ENCODE measurements at regions not wholly inside any gene's neighbourhood (a gene's known extent, or its start where the extent isn't known, plus 50 kb on each side); places are given as distances from the start of the nearest gene placed in this dataset.
"Not testable (repeated sequence)": the region's sequence is repeated elsewhere in the genome, so short reads cannot be mapped to it uniquely, and the experiment has no call there.

DNA sequence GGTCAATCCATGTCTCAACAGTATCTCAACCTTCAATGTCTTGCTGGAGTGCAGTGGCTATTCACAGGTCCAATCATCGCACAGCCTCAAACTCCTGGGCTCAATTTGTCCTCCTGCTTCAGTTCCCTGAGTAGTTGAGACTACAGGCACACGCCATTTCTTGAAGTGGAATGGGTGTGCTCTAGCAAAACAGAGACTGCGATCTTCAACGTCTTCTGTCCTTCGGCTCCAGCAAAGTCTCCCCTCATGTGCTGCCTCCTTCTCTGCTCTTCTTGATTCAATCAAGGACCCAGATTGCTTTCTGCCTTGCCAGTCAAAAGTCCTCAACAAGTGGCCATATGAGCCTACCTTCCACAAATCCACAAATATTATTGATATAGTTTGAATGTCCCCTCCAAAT, 466.7 kb upstream of the MIR17HG start:
- DNase-seq = no peak

DNA sequence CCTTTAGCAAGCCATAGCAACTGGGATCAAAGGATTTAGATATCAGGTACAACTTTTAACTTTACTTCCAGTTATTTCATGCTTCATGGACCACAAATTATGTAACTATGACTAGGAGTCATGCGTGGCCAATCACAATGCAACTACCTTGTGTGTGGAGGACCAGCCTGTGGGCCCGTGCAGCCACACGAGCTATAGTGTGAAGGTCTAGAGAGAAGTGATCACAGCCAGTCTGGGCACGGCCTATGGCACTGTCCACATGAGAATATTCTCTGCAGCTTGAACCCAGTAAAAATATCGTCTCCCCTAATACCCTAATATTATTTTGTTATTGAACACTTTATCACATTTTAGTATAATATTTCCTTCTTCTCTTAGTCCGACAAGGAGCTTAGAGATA, 464.9 kb upstream of the MIR17HG start:
- no peak for DNase-seq

DNA sequence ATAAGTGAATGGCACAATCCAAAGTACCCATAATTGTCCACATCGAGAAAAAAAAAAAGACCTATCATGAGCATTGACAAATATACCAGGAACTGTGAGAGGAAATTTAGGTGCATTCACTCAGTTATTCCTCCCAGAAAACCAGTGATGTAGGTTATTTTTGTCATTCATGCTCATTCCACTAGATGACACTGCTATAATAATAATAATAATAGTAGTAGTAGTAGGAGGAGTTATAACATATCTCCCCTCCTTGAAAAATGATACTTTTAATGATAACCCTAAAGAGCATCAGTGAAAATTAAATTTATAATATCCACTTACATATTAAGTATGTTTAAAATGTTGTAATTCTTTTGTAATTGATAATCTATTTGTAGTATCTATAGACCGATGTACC, 463.9 kb upstream of the MIR17HG start:
- no peak for DNase-seq

DNA sequence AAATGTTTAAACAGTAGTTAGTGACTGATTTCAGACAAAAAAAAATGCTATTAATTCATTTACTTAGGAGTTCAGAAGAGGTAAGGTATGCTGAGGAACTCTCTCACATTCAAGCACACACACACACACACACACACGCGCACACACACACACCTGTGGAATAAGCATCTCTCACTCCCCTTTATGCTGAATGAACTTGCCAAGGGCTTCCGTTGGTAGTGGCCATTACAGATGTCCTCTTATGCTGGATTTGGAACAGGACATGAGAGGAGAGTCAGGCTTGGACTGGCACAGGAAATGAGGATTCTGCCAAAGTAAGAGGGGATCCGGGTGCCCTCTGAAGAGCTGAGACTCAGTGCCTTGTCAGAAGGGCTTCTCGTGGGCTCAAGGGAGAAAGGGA, 463.4 kb upstream of the MIR17HG start:
- DNase-seq = no peak

DNA sequence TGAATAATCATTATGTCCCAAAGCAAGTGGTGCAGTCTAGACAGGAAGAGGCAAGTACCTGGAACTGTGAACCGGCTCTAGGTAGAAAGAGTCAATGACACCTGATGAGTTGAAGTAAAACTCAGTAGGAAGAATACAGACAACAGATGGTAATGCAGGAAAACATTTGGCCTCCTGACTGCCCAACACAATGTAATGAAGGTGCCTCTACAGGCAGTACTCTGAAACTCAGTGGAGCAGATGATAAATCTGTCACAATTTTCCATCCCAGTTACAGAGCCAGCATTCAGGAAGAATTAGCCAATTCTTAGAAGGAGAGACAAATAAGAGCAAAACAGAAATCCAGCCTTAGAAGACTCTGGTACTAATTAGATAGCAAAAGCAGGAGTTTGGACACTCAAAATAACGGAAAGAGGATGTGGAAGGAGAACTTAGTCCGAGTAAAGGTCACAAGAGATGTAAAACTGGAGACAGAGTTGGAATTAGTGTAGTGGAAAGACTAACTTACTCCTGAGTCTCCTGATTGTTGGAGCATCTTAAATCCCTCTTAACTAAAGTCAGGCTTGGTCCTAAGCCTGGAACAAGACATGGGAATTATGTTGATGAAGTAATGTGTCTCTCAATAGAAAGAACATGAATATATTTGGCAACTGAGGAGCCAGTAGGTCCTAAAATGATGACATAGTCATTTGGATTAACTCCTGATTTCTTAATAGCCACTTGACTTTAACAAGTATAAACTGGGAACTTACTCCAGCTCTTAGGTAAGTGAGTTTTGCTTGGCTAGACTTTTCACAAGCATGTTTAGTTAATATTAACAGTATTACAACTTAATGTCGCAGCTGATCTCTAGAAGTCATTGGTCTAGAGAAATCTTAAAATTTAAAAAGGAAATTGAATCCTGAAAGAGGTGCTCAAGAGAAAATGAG, 457.3 kb upstream of the MIR17HG start:
- no peak for DNase-seq

DNA sequence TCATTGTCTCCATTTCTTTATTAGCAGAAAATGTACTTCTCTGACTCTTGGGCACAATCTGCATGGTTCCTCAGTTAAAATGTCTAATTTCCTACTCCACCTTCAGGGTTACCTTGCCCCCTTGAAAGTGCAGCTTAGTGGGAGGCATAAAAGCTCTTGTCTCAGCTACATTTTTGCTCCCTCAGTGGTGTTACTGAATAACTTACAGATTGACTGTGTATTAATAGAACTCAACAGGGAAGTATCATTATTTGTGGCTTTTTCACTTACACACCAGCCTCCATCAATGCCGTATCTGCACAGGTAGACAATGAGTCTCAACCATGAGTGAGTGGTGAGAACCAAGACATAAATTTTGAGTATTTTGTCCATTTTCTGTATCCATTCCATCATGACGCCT, 456.2 kb upstream of the MIR17HG start:
- DNase-seq = no peak

DNA sequence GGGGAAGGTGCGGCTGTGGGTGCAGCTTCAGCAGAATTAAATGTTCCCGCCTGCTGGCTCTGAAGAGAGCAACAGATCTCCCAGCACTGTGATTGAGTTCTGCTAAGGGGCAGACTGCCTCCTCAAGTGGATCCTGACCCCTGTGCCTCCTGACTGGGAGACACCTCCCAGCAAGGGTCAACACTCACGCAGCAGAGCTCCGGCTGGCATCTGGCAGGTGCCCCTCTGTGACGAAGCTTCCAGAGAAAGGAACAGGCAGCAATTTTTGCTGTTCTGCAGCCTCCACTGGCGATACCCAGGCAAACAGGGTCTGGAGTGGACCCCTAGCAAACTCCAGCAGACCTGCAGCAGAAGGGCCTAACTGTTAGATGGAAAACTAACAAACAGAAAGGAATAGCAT, 454.3 kb upstream of the MIR17HG start:
- not testable (repeated sequence) for DNase-seq

DNA sequence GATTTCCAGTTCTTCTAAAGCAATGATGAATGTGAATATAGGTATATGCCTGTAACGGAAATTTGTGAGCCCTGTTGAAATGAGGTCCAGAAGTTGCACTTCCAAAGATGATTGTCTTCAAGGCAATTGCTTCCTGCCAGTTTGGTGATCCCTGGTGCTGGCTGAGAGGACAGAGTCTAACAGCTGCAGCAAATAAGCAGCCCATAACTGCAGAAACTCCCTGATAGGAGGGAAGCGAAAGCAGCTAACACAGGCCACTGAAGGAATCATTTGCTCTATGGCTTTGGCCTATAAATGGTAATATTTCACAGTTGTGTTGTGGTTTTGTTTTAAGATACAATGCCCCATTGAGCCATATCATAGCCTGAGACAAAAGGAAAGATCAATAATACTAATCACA, 451.5 kb upstream of the MIR17HG start:
- DNase-seq = no peak

DNA sequence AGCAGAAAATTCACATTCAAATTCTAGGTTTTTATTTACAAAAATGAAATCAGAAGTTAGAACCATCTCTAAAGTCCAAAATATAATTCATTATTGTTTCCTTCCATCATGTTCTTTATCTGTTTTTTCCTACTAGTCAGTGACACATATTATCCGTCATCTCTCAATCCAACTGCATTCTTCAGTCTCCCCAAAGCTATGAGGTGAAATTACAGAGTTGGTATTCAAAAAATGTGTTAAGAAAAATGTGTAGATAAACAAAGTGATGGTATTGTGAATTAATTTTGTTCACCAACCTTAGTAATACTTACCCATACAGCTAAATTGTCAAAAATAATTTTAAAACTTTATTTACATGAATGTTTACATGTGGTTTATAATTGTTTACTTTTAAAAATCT, 448.7 kb upstream of the MIR17HG start:
- DNase-seq = no peak

DNA sequence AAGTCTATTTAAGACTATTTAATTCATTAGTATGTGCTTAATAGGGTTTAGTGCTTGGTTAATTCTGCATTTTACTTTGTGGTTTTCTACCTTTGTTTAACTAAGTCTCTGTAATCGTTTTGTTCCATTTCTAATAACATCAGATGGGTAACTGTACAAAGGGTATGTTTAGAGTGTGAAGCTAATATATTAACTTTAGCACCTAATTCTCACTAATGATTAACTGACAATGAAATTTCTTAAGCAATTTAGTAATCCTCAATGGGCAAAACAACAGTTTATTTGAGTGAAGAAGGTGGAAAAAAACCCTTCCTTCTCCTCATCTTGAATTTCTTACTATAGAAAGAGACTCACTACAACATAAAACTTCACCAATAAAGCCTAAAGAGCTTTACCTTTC, 448.1 kb upstream of the MIR17HG start:
- no peak for DNase-seq

DNA sequence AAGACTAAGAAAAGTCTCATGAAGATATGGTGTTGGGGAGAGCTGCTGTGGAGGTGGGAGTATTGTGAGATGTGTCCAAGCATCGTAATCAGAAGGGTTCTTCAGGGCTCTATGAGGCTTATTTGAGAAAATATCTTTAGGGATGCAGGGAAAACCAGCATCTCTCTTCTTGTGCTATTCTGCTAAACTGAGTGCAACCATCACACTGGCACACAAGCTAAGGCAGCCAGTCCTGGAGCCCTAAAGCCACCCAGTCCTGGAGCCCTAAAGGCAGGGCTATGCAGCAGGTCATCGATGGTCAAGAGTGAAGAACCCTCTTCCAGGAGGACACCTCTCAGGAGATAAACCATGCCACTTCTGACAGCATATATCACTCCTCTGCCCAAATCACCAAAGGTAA, 445.2 kb upstream of the MIR17HG start:
- DNase-seq = no peak

DNA sequence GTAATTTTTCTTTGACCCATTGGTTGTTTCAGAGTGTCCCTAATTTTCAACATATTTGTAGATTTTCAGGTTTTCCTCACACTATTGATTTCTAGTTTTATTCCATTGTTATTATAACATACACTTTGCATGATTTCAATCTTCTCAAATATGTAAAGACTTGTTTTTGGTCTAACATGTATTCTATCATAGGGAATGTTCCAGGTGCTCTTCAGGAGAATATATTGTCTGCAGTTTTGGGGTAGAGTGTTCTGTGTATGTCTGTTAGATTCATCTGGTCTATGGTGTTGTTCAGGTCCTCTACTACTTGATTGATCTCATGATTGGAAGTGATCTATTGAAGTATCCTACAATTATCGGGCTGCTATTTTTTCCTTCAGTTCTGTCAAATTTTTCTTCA, 440.9 kb upstream of the MIR17HG start:
- no peak for DNase-seq

DNA sequence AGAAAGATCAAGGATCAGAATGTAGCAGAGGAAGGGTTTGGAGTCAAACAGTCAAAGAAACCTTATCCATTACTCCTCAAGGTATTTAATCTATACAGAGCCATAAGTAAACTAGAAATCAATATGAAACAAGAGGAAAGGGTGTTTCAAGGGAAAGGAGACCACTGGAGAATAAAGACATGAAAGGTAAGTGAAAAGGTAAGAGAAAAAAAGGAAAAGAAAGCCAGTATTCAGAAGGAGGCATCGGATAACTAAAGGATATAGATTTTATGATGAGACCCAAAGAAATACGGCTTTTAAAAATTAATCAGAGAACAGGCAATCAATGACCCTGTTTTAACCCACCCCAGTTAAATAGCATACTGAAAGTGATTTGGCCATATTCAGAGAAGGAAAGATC, 438.7 kb upstream of the MIR17HG start:
- DNase-seq = no peak

DNA sequence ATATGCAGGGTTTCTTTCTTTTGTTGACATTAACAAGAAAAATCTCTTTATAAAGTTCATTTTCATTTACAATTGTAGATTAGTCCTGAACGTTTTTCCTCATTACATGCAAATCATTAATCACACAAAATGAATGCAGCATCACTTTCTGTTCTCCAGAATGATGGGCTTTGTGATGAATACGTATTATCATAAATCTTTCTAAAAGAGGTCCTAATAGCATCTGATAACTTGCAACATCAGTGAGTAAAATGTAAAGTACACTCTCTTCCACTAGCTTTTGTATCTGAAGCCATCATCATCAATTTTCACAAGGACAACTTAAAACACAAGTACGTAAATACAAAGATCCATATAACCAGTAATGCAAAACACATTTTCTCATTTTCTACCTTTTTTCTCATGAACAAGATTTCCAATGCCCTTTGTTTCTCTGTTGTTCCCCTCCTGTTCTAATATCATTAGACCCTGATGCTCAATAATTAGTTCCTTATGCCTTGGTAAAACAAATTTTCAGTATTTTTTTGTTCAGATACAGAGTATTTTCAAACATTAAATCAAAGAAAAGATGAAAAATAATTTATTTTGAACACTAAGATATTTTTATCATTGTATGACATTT, 437.4 kb upstream of the MIR17HG start:
- DNase-seq = no peak

DNA sequence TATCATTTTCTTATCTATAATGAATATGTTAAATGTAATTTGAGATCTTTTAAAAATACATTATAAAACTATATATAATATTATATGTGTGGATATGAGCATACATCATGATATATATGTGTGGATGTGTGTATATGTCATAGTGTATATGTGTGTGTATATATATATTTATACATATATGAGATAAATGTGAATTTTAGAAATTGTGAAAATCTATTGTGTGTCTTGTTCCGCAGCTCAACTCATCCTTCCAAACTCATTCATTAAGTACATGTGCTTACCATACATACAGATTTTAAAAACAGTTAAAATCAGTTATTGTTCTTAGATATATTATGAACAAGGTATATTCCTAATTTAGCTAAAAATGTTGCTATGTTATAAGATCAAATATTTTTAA, 435.2 kb upstream of the MIR17HG start:
- DNase-seq = no peak

DNA sequence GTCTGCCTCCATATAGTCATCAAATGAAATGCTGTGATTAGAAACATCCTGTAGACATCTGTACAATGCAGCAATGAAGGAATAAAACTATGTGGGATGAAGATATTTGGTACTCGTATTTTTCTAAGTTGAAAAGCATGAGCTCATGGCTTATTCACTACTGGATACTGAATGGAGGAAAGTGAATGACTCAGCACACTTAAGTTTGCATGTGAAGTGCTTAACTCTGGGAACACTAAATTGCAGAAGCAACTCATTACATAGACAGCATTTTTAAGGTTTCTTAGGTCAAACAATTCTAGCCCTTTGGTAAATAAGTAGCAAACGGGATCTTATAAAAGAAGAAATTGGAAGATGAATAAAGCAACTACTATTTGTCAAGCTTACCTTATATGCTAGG, 429.0 kb upstream of the MIR17HG start:
- no peak for DNase-seq

DNA sequence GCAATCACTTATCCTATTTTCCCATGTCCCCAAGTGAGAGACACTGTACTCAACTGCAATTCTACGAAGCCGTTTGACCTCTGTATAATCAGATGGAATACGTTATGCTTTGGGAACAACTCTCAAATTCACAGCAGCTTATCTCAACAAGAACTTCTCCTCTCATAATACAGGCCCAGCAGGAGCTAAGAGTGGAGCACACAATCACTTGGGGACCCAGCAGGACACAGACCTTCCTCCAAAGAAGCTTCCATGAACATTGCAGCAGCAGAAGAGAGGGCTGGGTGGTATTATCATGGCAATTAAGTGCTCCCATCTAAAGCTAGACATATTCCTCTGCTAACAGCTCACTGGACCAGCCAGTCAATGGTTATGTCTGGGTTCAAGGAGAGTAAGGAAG, 428.3 kb upstream of the MIR17HG start:
- DNase-seq = no peak

DNA sequence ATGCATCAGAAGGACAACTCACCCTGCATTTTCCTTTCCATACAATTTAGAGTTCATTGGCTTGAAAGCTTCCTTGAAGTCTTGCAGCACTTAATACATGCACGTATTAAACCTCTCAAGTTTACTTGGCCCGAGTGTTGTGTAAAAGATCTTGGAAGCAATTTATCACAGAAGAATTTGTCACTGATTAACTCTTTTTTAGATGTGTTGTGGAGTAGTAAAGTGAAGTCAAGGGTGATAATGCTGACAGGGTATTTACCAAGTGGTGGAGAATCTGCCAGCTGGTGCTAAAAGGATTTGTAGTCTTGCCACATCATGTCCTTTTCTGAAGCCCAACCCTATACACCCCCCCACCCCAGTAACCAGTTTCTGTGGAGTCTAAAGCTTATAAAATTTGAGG, 421.0 kb upstream of the MIR17HG start:
- no peak for DNase-seq

DNA sequence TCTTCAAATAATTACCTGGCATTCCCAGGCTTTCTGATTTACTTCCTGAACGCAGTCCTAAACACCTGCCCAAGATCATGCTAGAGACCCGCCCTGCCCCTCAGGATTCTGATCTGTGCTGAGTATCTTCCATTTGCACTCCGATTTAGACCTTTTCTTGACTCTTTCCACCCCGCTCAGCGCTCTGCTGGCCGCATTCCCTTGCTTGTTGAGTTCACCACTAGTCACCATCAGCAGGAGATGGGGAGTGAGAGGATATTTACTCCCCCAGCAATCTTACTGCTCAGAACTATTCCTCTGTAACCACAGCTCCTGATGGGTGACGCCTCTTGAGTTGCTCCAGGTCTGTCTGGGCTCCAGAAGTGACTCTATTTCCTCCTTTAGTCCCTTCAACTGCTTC, 419.4 kb upstream of the MIR17HG start:
- DNase-seq = no peak

DNA sequence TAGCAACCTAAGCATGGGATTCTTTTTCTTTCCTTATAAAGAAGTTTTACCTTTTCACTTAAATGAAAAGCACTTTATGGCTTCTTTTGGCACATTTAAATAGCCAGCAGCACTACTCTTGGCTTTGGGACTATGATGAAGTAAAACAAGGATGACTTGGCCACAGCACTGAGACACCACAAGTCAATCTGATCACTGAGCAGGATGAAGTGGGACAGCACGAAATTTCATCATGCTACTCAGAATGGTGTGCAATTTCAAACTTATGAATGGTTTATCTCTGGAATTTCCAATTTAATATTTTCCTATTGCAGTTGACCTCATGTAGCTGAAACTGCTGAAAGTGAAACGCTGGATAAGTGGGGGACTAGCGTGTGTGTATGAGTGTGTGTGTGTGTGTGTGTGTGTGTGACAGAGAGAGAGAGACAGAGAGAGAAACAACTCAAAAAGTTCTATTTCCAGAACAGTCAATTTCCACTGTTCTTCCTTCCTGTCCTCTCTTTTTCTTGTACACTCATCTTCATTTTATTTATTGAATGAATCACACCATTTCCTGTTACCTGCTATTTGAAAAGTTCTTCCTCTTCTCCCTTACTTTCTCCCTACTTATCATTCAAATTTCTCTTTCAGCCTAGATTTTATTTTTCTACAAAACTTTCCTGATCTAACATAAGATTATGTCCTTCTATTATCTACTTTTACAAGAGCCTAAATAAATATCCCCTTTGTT, 414.2 kb upstream of the MIR17HG start:
- no peak for DNase-seq

DNA sequence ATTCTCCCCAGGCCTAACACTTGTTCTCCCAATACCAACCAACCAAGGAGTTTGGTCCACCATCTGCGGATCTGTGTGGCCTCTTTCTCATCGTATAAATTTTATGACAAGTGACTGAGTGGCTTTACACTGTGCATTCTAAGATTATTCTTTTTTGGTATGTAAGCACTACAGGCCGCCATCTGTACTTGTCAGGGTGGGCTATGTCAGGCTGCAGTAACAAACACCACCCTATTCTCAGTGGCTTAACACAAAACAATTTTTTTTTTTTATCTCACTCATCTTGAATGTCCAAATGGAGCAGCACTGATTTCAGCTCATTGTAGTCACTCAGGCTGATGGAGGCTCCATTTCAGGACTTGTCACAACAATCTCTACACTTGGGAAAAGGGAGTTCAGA, 412.7 kb upstream of the MIR17HG start:
- DNase-seq = no peak

DNA sequence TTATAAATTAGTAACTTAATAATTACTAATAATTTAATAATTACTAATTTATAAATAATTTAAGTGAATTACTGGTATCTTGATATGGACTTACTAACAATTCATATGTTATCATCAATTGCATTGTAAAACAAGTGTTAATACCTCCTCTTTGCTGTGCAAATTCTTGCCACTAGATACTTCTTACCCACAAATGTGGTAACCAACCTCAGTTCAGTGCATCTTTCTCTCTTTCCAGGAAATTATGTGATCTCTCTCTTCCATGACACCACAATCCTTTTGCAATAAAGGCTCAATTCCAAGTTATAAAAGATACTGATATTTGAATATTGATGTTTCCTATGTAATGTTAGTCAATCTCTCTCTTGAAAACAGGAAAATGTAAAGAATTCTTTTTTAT, 408.6 kb upstream of the MIR17HG start:
- DNase-seq = no peak

DNA sequence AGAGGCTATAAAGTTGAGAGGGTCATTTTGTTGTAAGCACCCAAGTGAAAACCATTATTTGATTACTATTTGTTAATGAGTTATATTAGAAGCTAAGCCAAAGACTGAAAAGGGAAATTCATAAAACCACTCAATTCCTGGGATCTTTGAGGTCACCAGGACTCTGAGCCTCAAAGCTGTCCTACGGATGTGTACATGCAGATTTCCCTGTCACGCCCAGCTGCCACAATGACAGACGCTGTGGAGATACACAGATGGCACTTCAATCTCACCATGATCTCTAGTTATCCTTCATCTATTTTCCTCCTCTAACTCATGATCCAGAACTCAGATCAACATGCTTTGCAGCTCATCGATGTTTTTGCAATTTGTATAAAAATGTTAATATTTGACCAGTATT, 403.5 kb upstream of the MIR17HG start:
- DNase-seq = no peak

DNA sequence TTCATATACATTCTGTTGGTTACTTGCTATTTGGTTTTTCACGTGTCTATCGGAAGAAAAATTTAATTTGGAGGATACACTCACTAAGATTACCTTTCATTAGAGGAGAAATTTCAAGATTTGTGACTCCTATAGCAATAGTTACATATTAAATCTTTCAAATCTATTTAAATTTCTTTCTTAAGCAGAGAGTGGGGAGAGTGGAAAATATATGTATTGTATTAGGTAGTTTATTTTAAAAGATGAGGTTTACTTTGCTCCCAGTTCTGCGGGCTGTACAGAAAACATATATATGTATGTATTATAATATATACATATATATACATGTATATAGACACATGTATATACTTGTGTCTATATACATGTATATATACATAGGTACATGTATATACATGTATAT, 402.3 kb upstream of the MIR17HG start:
- DNase-seq = not testable (repeated sequence)

Data from GF-D8 (cell line).